AG09319 (cell line): ENCODE measurements at regions not wholly inside any gene's neighbourhood (a gene's known extent, or its start where the extent isn't known, plus 50 kb on each side); places are given as distances from the start of the nearest gene placed in this dataset.

Experiments
- DNase-seq: peaks from one replicate; pipeline ENCODE4 v3.0.0-alpha.2; 2010; ENCODE audit warnings: low read depth; ENCODE audit errors: extremely low read depth
- TF ChIP-seq, protein P1 (sequence below): IDR thresholded peaks from 2 replicates; pipeline ENCODE4 v1.5.1; 2011; ENCODE audit warnings: low read depth, mild to moderate bottlenecking, inconsistent platforms, low read length, moderate library complexity

- no peak for DNase-seq
- TF ChIP-seq, protein P1, sequence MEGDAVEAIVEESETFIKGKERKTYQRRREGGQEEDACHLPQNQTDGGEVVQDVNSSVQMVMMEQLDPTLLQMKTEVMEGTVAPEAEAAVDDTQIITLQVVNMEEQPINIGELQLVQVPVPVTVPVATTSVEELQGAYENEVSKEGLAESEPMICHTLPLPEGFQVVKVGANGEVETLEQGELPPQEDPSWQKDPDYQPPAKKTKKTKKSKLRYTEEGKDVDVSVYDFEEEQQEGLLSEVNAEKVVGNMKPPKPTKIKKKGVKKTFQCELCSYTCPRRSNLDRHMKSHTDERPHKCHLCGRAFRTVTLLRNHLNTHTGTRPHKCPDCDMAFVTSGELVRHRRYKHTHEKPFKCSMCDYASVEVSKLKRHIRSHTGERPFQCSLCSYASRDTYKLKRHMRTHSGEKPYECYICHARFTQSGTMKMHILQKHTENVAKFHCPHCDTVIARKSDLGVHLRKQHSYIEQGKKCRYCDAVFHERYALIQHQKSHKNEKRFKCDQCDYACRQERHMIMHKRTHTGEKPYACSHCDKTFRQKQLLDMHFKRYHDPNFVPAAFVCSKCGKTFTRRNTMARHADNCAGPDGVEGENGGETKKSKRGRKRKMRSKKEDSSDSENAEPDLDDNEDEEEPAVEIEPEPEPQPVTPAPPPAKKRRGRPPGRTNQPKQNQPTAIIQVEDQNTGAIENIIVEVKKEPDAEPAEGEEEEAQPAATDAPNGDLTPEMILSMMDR, result no peak
Observed at GRCh38 chrX:68994891-68995255, 166.1 kb downstream of the EFNB1 start.

DNA sequence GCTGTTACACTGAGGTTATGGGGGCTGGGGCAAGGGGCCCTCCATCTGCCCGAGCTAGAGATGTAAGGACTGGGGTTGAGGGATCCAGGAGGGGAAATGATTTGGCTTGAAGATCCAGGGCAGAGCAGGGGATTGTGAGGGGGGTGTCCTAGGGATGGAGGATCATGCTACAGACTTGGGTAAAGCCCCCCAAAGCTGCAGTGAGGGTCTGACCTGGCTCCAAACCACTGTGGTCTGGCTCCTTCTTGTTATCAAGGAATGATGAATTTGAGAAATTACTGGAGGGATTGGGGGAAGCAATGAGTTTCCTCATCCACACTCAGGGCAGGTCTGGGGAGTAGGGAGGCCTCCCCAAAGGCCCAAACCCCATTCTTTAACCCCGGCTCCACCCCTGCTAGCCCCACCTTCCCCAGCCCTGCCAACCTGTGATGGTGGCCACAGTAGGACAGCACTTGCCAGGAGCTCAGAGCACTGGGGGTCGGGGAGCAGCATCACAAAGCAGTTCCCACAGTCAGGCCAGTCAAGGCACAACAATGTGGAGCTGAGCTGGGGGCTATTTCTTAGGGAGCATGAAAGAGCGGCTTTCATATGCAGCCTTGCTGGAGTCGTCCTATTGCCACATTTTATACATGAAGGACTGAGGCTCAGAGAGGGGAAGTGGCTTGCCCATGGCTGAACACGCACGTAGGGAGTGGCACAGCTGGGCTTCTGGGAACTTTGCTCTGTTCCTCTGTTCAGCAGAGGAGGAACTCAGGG lies 165.5 kb downstream of the EFNB1 start:
- no peak for DNase-seq
- TF ChIP-seq, protein P1, result no peak

- no peak for DNase-seq
- TF ChIP-seq, protein P1, result no peak
Observed at GRCh38 chrX:68992821-68993397, 164.1 kb downstream of the EFNB1 start.

DNA sequence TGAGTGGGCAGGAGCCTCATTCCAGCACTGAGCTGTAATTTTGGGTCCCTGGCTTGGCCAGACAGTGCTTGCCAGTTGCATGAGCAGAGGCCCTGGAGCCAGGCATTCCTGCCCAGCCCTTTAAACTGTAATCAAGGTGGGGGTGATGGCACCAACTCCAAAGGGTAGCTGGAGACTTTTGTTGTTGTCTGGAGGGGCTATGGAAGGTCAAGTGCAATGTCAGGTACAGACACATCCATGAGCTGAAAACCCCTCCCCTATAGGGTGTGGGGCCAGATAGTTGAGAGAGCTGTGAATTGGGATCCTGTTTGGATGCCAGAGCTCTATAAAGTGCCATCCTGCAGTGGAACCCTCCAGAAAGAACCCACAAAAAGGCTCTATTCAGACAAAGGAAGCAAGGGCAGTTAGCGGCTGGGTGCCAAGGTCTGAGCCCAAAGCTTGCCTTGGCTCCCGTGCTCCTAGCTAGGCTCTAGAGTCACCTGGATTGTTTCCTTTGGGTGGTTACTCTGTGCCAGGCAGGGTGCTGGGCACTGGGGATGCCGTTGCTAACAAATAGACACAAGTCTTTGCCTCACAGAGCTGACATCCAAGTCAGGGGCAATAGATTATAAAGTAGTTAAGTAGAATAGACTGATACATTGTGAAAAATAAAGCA lies 163.0 kb downstream of the EFNB1 start:
- TF ChIP-seq, protein P1, result no peak
- no peak for DNase-seq

GRCh38 chrX:68990948-68991347 lies 162.1 kb downstream of the EFNB1 start:
- TF ChIP-seq, protein P1, result no peak
- no peak for DNase-seq

DNA sequence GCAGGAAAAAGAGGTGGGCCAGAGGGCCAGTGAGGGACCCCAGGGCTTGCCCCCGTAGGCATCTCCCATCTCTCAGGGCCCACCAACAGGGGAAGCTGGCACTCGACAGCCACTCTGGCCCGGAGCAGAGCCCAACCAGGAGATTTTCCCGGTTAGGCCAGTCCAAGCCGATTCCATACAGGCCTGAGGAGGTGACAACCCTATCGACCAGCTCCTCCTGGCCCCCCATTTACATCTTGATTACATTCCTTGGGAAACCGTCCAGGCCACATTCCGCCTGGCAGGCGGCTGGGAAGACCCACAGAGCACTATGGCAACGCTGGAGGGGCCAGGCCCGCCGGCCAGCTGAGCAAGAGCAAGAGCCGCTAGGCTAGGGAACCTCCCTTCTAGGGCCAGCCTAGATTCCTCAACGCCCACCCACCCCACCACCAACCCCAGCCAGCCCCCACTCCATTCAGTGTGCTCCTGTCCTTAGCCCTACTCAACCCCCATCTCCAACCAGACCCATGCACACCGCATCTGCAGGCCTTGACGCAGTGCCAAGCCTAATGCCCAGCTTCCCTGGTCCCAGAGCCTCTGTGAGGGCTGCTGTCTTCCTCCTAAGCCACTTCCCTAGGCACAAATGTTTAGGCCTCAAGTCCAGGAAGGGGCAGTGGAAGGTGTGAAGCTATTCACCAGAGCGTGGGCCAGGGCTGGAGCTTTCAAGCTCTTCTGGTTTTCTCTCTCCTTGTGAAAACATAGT lies 161.2 kb downstream of the EFNB1 start:
- DNase-seq, result peak; percentile 59
- TF ChIP-seq, protein P1, result no peak; the same call in 1 of the 2 replicates
